AG08395 (cell line): ENCODE measurements at regions not wholly inside any gene's neighbourhood (a gene's known extent, or its start where the extent isn't known, plus 50 kb on each side); places are given as distances from the start of the nearest gene placed in this dataset.
"Not testable (repeated sequence)": the region's sequence is repeated elsewhere in the genome, so short reads cannot be mapped to it uniquely, and the experiment has no call there.

ENCODE experiments used
- DNase-seq: peaks from one replicate; pipeline ENCODE4 v3.0.0; 2012; ENCODE audit warnings: mixed read lengths, low spot score

DNA sequence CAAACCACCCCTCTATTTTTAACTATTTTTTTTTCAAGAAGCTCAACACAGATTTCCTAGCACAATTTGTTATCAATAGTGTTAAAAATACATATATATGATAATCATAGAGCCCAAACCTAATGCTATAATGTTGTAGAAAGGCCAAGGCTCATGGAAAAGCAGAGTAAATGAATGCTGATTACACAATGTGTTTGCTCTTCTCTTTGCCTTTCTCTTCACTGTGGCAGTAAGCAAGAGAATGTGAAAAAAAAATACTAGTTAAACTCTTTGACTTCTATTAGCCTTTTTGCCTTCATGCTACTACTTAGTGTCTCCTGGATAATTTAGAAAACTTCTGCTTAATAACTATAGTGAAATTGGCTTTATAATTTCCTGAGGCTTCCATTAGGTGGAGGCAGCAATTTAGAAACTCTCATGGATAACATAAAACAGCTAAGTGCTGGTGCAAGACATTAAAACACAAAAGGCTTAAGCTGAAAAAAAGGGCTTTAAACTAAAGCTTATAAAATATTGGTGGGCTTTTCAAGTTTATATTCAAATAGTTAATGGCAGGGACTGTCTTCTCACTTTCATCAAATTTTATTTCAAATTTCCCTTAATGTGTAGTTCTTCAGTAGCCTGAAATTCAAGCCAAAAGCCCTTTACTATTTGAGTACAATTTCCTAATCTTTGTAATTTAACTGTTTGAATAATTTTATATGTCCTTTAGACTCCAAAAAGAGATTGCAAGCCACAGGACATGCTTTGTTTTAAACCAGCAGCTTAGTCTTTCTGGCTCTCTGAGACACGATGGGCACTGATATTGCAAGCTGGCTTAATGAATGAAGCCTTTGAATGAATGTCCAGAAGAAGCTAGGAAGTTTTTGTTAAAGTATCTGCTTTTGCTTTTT lies 2031.8 kb upstream of the CDH6 start:
- DNase-seq: no peak

DNA sequence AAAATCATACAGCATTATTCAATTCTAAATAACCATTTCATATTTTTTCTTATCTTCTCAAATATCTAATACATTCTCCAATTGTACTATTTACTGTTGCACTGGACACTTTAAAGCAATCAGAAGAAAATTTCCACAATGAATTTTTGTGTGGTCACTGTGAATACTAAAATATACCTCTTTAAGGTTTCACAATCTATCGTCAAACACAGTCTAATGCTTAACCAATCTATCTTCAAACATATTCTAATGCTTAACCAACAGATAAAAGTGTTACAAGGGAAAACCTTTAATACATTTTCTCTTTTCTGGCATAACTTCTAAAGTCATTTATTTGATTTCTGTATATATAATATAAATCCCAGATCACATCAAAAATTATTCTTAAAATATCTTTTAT lies 2035.5 kb upstream of the CDH6 start:
- no peak for DNase-seq

DNA sequence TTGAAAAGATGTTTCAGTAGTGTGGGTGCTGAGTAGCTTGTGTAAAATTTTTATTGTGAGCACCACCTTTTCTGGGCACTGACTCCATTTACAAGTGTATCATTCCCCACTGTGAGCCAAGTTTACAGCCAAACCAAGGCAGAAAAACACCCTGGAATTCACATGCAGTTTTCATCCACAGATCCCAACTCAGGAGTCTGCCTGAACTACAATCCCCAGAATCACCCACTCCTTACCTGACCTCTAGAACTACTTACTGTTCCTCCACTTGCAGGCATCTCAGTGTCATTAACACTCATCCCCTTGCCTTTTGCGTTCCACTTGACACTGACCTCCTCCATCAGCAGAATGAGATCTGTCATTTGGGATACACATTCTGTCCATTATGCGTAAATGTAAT lies 2042.6 kb upstream of the CDH6 start:
- no peak for DNase-seq

DNA sequence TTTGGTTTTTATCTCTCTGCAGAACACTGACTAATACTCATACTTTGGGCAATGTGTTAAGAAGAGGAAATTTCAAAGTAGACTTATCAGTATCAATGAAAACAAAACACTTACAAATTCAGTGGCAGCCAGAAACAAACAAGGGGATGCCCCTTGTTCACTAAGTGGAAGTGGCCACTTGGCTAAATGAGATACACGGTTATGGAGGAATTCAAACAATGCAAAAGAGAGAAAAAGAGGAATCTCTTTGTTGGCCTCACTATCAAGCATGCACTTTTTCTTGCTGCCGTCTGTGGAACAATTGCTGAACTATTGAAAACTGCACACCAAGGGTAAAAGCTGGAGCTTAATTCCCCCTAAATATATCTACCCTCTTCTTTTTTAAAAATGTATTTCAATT lies 2044.9 kb upstream of the CDH6 start:
- DNase-seq: no peak

DNA sequence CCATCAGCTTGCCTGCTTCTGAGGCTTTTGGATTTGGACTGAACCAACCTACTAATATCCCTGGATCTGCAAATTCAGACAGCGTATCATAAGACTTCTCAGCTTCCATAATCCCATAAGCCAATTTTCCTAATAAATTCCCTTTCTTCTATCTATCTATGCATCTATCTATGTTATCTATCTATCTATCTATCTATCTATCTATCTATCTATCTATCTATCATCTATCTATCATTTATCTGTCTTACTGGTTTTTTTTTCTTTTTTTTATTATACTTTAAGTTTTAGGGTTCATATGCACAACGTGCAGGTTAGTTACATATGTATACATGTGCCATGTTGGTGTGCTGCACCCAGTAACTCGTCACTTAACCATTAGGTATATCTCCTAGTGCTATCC lies 2045.4 kb upstream of the CDH6 start:
- DNase-seq: no peak

DNA sequence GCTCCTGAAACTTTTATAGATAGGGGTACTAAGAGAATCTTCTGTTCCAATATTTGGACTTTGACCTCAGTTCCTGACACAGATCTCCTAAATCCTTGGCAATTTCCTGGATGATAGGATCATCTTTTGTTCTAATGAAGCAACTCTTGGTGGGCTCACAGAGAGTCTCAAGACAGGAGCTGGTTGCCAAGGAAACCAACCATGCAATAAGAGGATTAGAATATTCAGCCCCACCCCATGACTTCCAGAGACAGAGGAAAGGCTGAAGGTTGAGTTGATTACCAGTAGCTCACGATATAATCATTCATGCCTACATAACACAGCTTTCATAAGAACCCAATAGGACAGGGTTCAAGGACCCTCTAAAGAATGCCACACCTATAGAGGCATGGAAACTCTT lies 2050.2 kb upstream of the CDH6 start:
- DNase-seq: no peak

DNA sequence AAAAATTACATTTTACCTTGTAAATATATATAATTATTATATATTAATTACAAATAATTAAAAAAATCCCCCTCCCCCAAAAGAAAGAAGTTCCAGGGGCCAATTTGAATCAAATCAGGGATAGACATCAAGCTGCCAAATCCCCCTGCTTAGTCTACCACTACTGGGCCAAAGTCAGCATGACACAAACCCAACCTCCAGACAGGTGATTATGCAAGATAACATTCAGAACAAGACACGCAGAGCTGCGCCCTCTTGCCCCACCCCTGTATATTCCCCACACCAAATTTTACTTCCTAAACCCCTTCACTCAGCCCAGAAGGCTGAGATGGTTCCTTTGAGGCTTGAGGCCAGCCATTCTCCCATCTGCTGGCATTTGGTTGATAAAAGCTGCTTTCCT lies 2059.1 kb upstream of the CDH6 start:
- DNase-seq: no peak

DNA sequence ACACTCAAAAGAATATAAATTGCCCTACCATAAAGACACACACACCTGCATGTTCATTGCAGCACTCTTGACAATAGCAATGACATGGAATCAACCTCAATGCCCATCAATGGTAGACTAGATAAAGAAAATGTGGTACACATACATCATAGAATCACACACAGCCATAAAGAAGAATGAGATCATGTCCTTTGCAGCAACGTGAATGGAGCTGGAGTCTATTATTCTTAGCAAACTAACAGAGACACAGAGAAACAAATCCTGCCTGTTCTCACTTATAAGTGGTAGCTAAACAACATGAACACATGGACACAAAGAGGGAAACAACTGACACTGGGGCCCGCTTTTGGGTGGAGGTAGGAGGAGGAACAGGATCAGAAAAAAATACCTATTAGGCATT lies 2062.2 kb upstream of the CDH6 start:
- no peak for DNase-seq

DNA sequence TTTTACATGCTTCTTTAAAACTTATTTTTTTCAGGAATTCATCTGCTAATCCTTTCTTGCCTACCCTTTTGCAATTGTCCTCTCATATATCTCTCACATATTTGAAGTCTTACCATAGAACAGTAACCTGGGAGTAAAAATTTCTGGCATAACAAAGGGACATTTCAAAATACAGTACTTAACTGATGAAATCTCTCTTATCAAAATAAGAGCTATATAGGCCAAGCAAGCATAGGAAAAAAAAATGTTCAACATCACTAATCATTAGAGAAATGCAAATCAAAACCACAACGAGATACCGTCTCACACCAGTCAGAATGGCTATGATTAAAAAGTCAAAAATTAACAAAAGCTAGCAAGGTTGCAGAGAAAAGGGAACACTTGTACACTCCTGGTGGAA lies 2062.7 kb upstream of the CDH6 start:
- DNase-seq: no peak

DNA sequence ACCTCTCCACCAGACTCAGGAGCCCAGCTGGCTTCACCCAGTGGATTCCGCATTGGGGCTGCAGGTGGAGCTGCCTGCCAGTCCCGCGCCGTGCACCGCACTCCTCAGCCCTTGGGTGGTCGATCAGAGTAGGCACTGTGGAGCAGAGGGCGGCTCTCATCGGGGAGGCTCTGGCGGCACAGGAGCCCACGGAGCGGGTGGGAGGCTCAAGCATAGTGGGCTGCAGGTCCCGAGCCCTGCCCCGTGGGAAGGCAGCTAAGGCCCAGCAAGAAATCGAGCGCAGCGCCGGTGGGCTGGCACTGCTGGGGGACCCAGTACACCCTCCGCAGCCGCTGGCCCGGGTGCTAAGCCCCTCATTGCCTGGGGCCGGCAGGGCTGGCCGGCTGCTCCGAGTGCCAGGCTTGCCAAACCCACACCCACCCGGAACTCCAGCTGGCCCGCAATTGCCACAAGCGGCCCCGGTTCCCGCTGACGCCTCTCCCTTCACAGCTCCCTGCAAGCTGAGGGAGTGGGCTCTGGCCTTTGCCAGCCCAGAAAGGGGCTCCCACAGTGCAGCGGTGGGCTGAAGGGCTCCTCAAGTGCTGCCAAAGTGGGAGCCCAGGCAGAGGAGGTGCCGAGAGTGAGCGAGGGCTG lies 2065.8 kb upstream of the CDH6 start:
- DNase-seq: not testable (repeated sequence)

DNA sequence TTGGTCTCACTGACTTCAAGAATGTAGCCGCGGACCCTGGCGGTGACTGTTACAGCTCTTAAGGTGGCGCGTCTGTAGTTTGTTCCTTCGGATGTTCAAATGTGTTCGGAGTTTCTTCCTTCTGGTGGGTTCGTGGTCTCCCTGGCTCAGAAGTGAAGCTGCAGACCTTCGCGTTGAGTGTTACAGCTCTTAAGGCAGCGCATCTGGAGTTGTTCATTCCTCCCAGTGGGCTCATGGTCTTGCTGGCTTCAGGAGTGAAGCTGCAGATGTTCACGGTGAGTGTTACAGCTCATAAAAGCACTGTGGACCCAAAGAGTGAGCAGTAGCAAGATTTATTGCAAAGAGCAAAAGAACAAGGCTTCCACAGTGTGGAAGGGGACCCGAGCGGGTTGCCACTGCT lies 2067.0 kb upstream of the CDH6 start:
- DNase-seq: not testable (repeated sequence)

DNA sequence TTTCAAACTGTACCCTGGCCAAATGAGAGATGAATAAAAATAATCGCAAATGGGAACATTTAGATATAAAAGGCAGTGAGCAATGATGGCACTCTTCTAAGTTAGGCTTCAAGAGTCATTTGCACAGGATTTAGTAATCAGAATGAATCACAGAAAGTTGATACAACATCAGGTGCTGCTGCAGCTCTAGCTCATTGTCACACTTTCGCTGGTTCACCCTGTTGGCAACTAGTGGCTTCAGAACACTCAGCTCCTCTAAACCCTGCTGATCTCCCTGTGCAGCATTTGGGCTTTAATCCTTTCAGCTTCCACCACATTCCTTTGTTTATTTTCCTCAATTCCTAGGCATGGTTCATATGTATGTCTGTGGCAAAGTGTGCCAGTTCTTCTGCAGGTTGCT lies 2071.2 kb upstream of the CDH6 start:
- no peak for DNase-seq

DNA sequence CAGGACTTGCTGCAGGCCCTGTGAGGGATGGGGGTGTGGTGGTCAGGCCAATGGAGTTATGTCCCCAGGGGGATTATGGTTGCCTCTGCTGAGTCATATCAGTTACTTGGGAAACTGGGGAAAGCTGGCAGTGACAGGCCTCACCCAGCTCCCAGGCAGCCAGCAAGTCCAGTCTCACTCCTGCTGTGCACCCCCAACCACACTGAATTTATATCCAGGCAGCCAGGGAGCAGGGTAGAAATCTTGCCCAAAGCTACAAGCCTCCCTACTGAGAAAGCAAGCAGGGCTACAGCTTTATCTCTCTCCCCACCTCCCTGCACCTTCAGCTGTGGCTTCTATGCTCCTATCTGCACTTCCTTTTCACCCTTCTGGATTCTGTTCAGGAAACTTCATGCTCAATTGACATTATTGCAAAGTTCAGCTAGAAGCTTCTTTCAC lies 2076.0 kb upstream of the CDH9 start:
- DNase-seq: no peak

DNA sequence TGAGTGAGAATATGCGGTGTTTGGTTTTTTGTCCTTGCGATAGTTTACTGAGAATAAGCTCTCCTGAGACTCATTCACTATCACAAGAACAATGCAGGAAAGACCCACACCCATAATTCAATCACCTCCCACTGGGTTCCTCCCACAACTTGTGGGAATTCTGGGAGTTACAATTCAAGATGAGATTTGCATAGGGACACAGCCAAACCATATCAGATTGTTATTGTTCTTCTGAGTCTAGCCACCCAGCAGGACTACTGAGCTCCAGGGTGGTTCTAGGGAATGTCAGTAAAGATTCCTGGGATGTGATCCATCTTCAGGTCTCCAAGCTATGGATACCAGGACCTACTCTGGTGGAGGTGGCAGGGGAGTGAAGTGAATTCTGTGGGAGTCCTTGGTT lies 2075.1 kb upstream of the CDH9 start:
- DNase-seq: no peak

DNA sequence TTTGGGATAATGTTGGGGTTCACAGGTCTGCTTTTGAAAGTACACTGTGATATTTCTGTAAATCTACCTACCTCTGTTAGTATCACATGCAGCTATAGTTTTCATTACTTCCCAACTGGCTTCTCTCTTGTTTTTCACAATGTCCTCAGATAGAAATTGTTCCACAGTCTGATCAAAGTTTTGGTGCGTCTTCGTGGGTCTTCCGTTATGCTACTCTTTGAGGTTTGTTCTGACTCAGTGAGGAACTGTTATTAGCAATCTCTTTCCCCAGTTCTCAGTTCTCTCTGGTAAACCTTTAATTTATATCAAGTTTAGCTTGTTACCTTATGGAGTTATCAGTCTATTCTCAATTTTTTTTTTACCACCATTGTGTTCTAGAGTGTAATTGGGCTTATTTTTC lies 2061.2 kb upstream of the CDH9 start:
- DNase-seq: no peak

DNA sequence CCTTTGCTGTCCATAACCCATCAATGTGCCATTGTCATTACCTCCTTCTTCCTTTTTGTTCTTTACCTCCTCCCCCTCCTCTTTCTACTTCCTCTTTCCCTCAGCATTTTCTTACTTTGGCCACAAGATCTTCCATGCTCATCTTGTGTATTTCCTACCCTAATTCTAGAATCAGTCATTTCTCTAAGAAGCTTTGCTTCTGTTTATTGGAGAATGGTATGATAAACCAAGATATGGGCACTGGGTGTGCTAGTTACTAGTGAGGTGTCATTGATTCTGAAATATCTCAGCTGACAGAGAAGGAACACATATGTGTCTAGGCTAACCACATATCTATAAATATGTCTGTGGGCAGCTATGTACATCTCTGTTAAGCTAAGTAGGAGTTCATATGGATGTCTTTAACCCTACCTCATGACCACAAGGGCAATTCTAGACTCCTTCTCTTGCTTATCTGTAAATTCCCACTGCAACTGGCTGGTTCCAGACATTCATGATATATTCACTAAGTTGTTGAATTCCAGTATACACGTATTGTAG lies 2051.3 kb upstream of the CDH9 start:
- DNase-seq: no peak

DNA sequence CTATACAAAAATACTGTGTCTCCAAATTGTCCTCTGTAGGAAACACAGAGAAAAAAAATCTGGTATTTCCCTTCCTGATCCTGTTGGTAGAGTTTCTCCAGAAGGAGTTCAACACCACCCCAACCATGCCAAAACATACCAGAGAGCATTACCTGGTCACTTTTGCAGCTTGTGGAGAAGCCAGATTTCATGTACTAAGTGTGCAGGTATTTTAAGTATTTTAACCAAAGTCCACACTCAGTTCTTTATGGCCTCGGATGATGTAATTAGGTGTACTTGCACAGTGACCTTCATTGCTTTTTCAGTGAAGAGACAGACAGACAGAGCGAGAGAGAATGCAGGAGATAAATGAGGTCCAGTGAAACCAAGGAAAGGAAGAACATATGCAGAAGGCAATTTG lies 2046.8 kb upstream of the CDH9 start:
- no peak for DNase-seq

DNA sequence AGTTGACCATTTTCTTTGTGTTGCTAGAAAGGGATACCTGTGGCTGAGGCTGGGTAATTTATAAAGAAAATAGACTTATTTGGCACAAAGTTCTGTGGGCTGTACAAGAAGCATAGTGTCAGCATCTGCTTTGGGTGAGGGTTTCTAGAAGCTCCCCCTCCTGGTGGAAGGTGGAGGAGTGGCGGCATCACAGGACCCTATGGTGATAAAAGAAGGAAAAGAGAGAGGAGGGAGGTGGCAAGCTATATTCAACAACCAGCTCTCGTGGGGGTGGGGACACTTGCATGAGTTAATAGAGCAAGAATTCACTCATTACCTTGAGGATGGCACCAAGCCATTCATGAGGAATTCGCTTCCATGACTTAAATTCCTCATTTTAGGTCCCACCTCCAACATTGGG lies 2041.4 kb upstream of the CDH9 start:
- DNase-seq: no peak

DNA sequence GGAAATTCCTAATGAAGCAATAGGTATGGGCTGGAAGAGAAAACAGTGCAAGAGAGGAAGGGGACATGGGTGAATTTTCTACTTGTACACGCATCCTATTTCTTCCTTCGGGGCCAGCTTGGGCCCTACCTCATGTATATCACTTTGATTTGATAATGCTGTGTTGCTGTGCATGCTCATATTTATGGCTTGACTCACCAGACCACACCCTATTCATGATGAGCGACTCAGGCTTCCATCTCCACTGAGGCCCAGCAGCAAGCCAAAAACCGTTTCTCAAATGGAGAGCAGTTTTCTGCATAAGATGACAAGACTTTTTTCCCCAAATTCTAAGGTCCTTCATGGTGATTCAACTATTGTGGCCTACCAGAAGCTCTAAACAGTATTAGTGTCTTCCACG lies 2039.1 kb upstream of the CDH9 start:
- DNase-seq: no peak

DNA sequence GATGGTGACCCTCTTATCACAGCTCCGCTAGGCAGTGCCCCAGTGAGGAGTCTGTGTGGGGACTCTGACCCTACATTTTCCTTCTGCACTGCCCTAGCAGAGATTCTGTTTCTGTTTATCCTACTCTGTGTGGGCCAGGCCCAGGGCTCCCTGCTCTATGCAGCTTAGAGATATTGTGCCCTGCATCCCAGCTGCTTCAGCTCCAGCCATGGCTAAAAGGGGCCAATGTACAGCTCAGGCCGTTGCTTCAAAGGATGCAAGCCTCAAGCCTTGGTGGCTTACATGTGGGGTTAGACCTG lies 2030.7 kb upstream of the CDH9 start:
- no peak for DNase-seq

DNA sequence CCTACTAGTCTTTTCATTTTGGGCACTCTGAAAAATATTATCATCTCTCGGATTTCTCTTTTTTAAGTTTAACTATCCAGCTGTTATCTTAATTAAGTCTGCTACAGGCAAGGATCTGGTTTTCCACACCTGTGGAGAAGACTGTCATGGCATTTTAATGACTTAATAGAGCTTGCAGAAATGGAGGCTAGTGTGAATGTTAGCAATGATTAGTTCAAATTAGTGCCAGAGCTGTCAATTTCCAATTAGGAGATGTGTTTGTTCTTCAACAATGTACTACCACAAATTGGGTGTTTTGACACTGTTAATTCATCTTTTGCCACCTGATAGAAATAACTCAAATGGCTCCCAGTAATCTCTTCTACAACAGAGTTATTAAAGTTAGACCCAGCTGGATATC lies 2023.0 kb upstream of the CDH9 start:
- DNase-seq: no peak

DNA sequence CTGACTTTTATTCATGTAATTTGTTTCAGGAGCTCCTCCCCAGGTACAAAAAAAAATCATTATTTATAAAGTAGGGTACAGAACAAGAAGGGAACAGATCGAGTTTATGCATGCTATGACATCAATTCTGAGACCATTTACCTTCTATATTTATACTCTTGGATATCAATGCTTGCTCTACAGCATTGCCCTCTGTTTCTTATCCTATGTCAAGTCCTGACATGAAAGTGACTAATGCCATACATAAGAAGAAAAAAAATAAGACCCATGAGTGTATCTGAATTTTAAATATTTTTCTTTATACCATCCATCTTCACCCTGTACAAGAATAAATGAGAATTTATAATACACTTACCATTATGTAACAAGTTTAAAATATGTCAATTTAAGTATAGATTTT lies 2016.3 kb upstream of the CDH9 start:
- no peak for DNase-seq

DNA sequence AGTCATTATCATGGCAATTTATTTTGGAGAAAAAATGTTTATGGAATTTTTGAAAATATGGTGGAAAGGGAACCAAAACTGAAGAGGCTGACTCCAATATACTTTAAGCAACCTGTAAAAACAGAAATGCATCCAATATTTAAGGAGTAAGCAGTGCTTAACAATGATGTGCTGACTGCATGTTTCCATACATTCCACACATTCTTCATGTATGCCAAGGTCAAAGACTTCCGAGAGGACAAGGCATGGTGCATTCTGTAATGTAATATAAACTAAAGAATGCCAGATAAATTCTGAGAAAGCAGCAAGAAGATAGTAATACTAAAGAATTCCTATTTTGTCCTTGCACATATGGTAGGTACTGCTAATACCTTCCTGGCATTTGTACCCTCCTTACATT lies 2015.9 kb upstream of the CDH9 start:
- DNase-seq: no peak

DNA sequence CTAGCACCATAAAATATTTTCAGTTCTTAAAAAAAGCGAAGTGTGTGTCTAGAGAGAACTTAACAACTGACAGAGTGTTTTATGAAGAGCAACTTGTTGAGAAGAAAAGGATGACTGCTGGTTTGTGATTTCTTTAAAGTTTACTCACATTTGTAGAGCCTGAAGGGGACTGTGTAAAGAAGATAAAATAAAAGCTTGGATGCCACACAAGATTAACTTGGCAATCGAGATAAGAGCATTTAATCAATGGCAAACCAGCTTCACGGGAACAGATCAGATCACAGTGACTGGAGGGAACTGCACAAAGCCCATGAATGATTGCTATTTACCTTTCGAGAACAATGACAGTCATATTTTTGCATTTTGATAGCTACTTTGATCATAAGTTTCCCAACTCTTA lies 2013.1 kb upstream of the CDH9 start:
- DNase-seq: no peak
